Skeletal muscle satellite cell (primary cell): ENCODE measurements at regions not wholly inside any gene's neighbourhood (a gene's known extent, or its start where the extent isn't known, plus 50 kb on each side); places are given as distances from the start of the nearest gene placed in this dataset.

Experiments used
- H3K27me3 ChIP-seq: 2 replicates; pipeline ENCODE4 v1.7.0; 2013; ENCODE audit warnings: low read length; ENCODE audit not compliant: control insufficient read depth, insufficient read depth
- H3K36me3 ChIP-seq: 2 replicates; pipeline ENCODE4 v1.7.0; 2013; ENCODE audit warnings: mild to moderate bottlenecking, control low read depth, low read length; ENCODE audit not compliant: insufficient read depth
- H3K4me1 ChIP-seq: 2 replicates; pipeline ENCODE4 v1.7.0; 2013; ENCODE audit warnings: low read length; ENCODE audit not compliant: control insufficient read depth, insufficient read depth
- H3K4me2 ChIP-seq: 2 replicates; pipeline ENCODE4 v1.7.0; 2013; ENCODE audit warnings: mild to moderate bottlenecking, low read length
- H3K4me3 ChIP-seq: 2 replicates; pipeline ENCODE4 v1.7.0; 2013; ENCODE audit warnings: low read length
- H3K9ac ChIP-seq: 2 replicates; pipeline ENCODE4 v1.7.0; 2013; ENCODE audit warnings: mild to moderate bottlenecking, low read depth, low read length, moderate library complexity
- H3K9me3 ChIP-seq: replicated peaks from 2 replicates; pipeline ENCODE4 v1.7.0; 2013; ENCODE audit warnings: mild to moderate bottlenecking, control low read depth, low read length

DNA sequence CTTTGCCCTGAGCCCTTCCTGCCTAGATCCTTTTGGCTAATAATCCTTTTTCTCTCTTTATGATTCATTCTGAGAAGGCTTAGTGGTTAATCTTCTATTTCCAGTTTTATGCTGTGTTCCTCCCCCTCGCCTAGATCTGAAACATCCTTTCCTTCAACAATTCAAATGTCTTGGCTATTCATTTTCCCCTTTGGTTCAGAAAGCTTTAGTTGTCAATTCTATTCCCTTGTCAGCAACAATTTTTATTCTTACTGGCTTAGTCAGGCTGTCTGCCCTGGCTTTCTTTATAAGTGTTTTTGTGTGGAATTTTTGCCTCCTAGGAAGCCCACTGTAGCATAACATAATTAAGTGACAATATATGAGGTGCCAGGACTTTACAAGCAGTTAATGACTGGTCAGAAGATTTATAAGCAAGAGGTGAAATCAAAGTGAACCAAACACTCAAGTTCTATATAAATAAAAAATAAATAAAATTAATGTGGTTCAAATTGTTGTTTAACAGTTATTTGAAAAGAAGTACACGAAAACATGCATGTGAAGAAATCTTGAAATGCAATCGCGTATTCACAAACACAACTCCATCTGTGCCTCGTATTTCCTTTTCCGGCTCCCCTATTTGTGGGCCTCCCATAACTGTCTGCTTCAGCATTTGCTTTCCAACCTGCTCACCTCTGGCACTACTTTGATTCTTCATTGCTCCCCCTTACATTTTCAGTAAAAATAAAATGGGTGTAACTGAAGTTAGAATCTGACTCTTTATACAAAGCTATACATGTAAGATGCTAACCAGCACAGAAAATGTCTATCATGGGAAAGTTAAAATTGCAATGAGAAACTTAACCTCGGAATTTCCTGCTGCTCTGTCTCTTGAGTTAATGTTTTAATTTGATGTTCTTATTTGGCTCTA, 235.4 kb downstream of the SPRY1 start:
- no peak overlapping the region for H3K9ac ChIP-seq
- H3K9me3 ChIP-seq, result no peaks in the 10 kb centered on the region
- H3K36me3 ChIP-seq, result no peaks in the 10 kb centered on the region
- H3K4me3 ChIP-seq, result no peak overlapping the region
- H3K27me3 ChIP-seq, result no peaks in the 10 kb centered on the region
- H3K4me1 ChIP-seq, result peaks cover 6% of the 10 kb centered on the region
- H3K4me2 ChIP-seq, result no peak overlapping the region

DNA sequence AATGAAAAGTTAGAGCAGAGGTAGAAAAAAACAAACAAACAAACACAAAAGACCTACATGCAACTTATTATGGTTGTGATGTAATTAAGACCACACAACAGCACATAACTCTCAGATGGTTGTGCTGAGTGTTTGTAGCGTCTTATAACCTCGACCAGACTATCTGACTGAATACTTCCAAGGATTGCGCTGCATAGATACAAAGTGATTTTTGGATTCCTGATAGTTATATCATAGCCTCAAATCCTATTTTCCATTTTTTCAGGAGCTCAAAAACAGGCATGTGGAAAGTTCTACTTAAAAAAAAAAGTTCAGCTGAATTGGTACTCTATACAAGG, 236.1 kb downstream of the SPRY1 start:
- Histone ChIP-seq H3K9me3 (no peaks in the 10 kb centered on the region), H3K27me3 (no peaks in the 10 kb centered on the region)

DNA sequence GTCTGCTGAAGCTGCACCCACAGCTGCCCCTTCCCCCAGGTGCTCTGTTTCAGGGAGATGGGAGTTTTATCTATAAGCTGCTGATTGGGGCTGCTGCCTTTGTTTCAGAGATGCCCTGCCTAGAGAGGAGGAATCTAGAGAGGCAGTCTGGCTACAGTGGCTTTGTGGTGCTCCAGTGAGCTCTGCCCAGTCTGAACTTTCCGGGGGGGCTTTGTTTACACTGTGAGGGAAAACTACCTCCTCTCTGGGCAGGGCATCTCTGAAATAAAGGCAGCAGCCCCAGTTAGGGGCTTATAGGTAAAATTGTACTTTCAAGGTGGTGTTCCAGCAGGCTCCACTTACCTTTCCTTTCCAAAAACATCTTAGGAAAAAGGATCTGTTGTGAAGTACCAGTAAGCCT, 242.2 kb downstream of the SPRY1 start:
- Histone ChIP-seq H3K9me3 (no peaks in the 10 kb centered on the region), H3K9ac (no peak overlapping the region), H3K27me3 (no peaks in the 10 kb centered on the region), H3K36me3 (no peaks in the 10 kb centered on the region), H3K4me2 (no peak overlapping the region), H3K4me1 (peaks cover 3% of the 10 kb centered on the region), H3K4me3 (no peak overlapping the region)

More for the DNA sequence above, 236.1 kb downstream of the SPRY1 start:
- peaks cover 6% of the 10 kb centered on the region for H3K4me1 ChIP-seq
- no peak overlapping the region for H3K4me3 ChIP-seq
- H3K36me3 ChIP-seq, result no peaks in the 10 kb centered on the region
- H3K9ac ChIP-seq, result no peak overlapping the region
- no peak overlapping the region for H3K4me2 ChIP-seq

DNA sequence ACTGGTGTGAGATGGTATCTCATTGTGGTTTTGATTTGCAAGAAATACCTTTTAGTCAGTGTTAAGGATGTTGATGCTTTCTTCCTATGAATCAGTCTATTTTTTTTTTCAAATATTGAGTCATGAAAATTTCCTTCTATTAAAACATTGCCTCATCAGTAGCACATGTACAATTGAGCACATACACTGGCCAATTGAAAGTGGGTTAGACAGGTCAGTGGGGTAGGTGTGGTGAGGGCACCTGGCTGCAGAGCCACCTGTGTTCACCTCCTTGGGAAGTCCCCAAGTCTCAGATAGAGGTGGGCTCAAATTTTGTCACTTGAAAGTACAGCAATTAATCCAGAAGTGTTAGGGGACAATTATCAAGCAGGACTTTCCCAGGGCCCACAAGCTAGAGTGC, 243.7 kb downstream of the SPRY1 start:
- H3K4me3 ChIP-seq, result no peak overlapping the region
- H3K4me2 ChIP-seq, result no peak overlapping the region
- no peaks in the 10 kb centered on the region for H3K9me3 ChIP-seq
- H3K4me1 ChIP-seq, result peaks cover 3% of the 10 kb centered on the region
- no peaks in the 10 kb centered on the region for H3K27me3 ChIP-seq
- H3K9ac ChIP-seq, result no peak overlapping the region
- no peaks in the 10 kb centered on the region for H3K36me3 ChIP-seq

DNA sequence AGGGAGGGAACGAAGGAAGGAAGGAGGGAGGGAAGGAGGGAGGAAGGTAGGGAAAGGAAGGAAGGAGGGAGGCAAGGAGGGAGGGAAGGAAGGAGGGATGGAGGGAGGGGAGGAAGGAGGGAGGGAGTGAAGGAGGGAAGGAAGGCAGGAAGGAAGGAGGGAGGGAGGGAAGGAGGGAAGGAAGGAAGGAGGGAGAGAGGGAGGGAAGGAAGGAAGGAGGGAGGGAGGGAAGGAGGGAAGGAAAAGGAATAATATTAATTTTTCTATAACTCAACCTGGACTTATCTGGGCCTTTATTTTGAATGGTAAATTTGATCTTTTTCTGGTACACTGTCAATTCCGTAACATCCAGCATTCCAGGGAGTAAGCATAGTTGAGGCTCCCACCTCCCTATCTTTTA, 244.2 kb downstream of the SPRY1 start:
- peaks cover 3% of the 10 kb centered on the region for H3K4me1 ChIP-seq
- no peak overlapping the region for H3K9ac ChIP-seq
- H3K4me2 ChIP-seq, result no peak overlapping the region
- H3K9me3 ChIP-seq, result no peaks in the 10 kb centered on the region
- H3K27me3 ChIP-seq, result no peaks in the 10 kb centered on the region
- H3K36me3 ChIP-seq, result no peaks in the 10 kb centered on the region
- H3K4me3 ChIP-seq, result no peak overlapping the region

DNA sequence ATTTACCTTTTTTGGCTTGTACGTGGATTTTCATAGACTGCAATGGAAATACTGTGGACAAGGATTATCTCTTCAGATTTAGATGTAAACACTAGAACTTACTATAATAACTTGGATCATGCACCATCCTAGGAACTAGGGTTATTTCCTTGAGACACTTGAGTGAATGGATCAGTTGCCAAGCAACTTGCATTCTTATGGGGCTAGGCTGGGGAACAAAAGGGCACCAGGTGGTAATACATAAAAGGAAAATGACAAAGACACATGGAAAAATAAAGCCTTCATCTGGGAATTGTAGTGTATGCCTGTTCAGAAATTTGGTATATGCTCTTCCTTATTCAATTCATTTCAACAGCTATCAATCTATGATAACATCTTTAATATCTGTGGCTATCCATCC, 247.1 kb downstream of the SPRY1 start:
- no peaks in the 10 kb centered on the region for H3K36me3 ChIP-seq
- H3K9me3 ChIP-seq, result no peaks in the 10 kb centered on the region
- H3K9ac ChIP-seq, result no peak overlapping the region
- no peak overlapping the region for H3K4me3 ChIP-seq
- H3K4me2 ChIP-seq, result no peak overlapping the region
- no peaks in the 10 kb centered on the region for H3K27me3 ChIP-seq
- H3K4me1 ChIP-seq, result peaks cover 3% of the 10 kb centered on the region

DNA sequence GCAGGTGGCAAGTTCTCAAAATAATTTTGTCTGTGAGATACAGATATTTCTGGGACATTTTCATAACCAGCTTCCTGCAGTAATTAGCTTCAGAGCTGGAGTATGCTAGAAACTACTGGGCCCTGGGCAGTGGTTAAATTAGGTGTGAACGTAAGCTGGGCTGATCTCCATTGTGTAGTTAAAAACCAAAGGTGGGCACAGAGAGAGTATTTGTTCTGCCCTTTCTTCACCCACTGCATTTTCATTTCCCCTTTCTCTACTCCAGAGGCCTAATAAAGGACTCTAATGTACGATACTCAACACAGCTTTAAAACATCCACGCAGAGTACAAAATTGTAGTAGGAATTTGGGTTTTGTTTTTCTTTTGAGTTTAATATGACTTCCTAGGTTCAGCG, 252.7 kb downstream of the SPRY1 start:
- Histone ChIP-seq H3K27me3 (no peaks in the 10 kb centered on the region), H3K4me3 (peak overlapping the region; percentile 34), H3K9ac (peak overlapping the region; percentile 62), H3K4me1 (peaks cover 24% of the 10 kb centered on the region), H3K4me2 (peak overlapping the region; percentile 68), H3K36me3 (no peaks in the 10 kb centered on the region), H3K9me3 (no peaks in the 10 kb centered on the region)

DNA sequence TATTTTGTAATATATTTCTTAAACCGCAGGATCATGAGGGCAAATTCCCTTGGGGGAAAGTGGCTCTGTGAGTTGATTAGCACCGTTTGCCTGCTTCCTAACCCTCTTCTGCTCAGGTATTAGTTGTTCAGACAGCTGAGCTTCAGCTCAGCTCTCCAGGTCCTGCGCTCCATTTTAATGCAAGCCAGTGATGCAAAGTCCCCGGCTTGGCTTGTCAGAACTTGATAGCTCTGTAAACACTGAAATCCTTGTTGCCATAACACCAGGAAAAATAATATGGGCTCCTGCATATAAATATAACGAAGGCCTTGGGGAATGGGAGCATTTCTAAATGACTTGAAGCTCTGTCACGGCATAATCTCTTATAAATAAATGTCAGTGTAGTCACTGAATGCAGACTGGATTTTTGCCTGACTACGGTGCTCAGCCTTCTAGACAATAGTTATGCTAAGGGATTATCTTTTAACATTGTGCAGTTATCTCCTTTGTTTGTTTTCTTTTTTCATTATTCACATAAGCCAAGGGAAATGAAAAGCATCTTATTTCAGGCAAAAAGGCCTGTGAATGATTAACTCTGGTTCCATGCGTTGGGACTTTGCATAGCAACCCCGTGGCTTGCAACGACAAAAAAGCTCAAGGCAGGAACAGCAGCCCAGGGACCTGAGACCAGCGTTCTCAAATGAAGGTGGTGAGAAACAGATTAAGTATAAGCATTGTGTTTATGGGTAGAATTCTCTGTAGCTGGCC, 253.2 kb downstream of the SPRY1 start:
- no peaks in the 10 kb centered on the region for H3K27me3 ChIP-seq
- peak overlapping the region; percentile 68 for H3K4me2 ChIP-seq
- peak overlapping the region; percentile 62 for H3K9ac ChIP-seq
- H3K4me3 ChIP-seq, result peak overlapping the region; percentile 34
- no peaks in the 10 kb centered on the region for H3K9me3 ChIP-seq
- no peaks in the 10 kb centered on the region for H3K36me3 ChIP-seq
- H3K4me1 ChIP-seq, result peaks cover 24% of the 10 kb centered on the region

DNA sequence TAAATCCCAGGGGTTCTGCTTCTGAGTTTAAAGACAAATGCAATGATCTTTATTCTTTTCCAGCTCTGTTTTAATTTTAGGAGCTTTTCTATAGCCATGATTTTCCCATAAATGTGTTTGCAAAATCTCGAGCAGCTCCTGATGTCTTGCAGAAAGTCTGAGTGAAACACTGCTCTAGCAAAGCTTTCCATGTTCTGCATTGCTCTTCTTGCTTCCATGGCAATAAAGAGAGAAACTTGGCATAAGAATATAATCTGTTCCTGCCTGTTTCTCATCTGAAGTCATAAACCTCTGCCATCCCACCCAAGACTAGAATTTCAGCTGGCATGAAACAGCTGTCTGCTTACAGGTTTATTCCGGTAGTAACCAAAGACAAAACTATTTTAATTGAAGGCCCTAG, 254.5 kb downstream of the SPRY1 start:
- Histone ChIP-seq H3K4me1 (peaks cover 24% of the 10 kb centered on the region), H3K4me3 (no peak overlapping the region), H3K9me3 (no peaks in the 10 kb centered on the region), H3K27me3 (no peaks in the 10 kb centered on the region), H3K9ac (no peak overlapping the region), H3K4me2 (no peak overlapping the region), H3K36me3 (no peaks in the 10 kb centered on the region)

DNA sequence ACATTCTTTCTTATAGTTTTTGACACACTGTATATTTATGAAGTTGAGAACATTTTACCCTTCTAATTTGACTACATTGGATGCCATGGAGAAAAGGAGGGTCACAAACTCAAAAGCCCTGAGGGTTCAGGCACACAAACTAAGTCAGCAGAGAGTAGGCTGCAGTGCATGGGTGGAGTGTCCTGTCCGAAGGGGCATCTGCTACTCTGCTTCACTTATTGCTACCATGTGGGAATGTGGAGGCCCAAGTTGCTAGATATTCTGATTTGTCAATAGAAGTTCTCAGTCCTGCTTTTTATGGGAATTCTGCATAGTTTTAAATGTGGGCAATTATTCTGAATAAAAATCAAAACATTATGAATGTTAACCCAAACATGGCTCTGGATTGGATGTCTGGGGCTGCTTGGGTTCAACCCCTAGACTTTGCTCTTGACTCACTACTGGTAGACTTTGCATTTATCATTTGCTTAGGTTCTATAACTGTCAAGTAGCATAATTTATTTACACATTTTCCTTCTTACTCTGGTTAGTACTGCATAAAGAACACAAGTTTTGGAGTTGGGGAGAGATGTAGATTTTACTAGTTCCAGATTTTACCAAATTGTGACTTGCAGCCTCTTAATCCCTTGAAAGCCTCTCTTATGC, 255.1 kb downstream of the SPRY1 start:
- Histone ChIP-seq H3K36me3 (no peaks in the 10 kb centered on the region), H3K4me2 (no peak overlapping the region), H3K27me3 (no peaks in the 10 kb centered on the region), H3K4me1 (peaks cover 24% of the 10 kb centered on the region), H3K9me3 (no peaks in the 10 kb centered on the region), H3K4me3 (no peak overlapping the region), H3K9ac (no peak overlapping the region)

DNA sequence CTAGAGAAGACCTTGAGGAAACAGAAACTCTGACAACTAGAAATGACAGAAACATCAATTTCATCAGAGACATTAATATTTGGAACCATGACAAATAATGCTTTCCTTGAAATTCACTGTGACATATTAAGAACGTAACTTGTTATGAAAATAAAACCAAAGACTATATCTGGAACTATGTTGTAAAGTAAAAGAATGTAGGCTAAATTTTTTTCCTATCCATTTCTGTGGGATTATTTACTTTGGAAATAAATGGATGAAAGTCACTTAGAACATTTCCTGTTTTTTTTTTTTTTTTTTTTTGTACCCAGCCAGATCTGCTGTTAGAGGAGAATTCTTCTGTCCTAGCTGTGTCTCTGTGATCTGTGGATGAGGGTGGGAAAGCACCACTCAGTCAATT, 255.9 kb downstream of the SPRY1 start:
- H3K9ac ChIP-seq, result no peak overlapping the region
- H3K4me2 ChIP-seq, result no peak overlapping the region

More for the DNA sequence above, 255.9 kb downstream of the SPRY1 start:
- Histone ChIP-seq H3K4me3 (no peak overlapping the region), H3K36me3 (no peaks in the 10 kb centered on the region), H3K4me1 (peaks cover 24% of the 10 kb centered on the region), H3K9me3 (no peaks in the 10 kb centered on the region), H3K27me3 (no peaks in the 10 kb centered on the region)
